ENCODE measurements at regions not wholly inside any gene's neighbourhood (a gene's known extent, or its start where the extent isn't known, plus 50 kb on each side); places are given as distances from the start of the nearest gene placed in this dataset.
"Not testable (repeated sequence)": the region's sequence is repeated elsewhere in the genome, so short reads cannot be mapped to it uniquely, and the experiment has no call there.

- Histone ChIP-seq H3K4me1 (ENCODE audit: control insufficient read depth in 5 of 5, insufficient read depth in 5 of 5, low read length in 5 of 5) (no peaks in the 10 kb centered on the region), H3K4me3 (ENCODE audit: low read depth in 1 of 5, low read length in 5 of 5) (no peak overlapping the region), H3K36me3 (ENCODE audit: control insufficient read depth in 5 of 5, insufficient read depth in 5 of 5, low read length in 5 of 5) (no peaks in the 10 kb centered on the region), H3K9me3 (ENCODE audit: control insufficient read depth in 5 of 5, low read length in 5 of 5) (no peaks in the 10 kb centered on the region), H3K27ac (ENCODE audit: low read depth, low read length) (no peak overlapping the region), H3K27me3 (ENCODE audit: control insufficient read depth in 5 of 5, insufficient read depth in 4 of 5, low read length in 5 of 5) (no peaks in the 10 kb centered on the region), H3K9ac (ENCODE audit: low read length in 5 of 5) (no peak overlapping the region)
Observed at GRCh38 chr13:105678072-105678471, 857.4 kb downstream of the EFNB2 start.

- Histone ChIP-seq H3K4me3 (ENCODE audit: low read depth in 1 of 5, low read length in 5 of 5) (no peak overlapping the region), H3K4me1 (ENCODE audit: control insufficient read depth in 5 of 5, insufficient read depth in 5 of 5, low read length in 5 of 5) (peaks cover 0 to 2% (median 0%) of the 10 kb centered on the region in 5 donors), H3K9me3 (ENCODE audit: control insufficient read depth in 5 of 5, low read length in 5 of 5) (no peaks in the 10 kb centered on the region), H3K9ac (ENCODE audit: low read length in 5 of 5) (no peak overlapping the region), H3K36me3 (ENCODE audit: control insufficient read depth in 5 of 5, insufficient read depth in 5 of 5, low read length in 5 of 5) (no peaks in the 10 kb centered on the region), H3K27me3 (ENCODE audit: control insufficient read depth in 5 of 5, insufficient read depth in 4 of 5, low read length in 5 of 5) (no peaks in the 10 kb centered on the region), H3K27ac (ENCODE audit: low read depth, low read length) (no peak overlapping the region)
Observed at GRCh38 chr13:105672881-105673280, 862.6 kb downstream of the EFNB2 start.

GRCh38 chr13:105671131-105671530 is 864.3 kb downstream of the EFNB2 start:
- H3K4me1 ChIP-seq (ENCODE audit: control insufficient read depth in 5 of 5, insufficient read depth in 5 of 5, low read length in 5 of 5); H3K36me3 ChIP-seq (ENCODE audit: control insufficient read depth in 5 of 5, insufficient read depth in 5 of 5, low read length in 5 of 5); H3K9me3 ChIP-seq (ENCODE audit: control insufficient read depth in 5 of 5, low read length in 5 of 5); H3K4me3 ChIP-seq (ENCODE audit: low read depth in 1 of 5, low read length in 5 of 5); H3K27me3 ChIP-seq (ENCODE audit: control insufficient read depth in 5 of 5, insufficient read depth in 4 of 5, low read length in 5 of 5); H3K9ac ChIP-seq (ENCODE audit: low read length in 5 of 5); H3K27ac ChIP-seq (ENCODE audit: low read depth, low read length): not testable (repeated sequence)

- no peak overlapping the region for H3K4me3 ChIP-seq (ENCODE audit: low read depth in 1 of 5, low read length in 5 of 5)
- no peak overlapping the region for H3K9ac ChIP-seq (ENCODE audit: low read length in 5 of 5)
- H3K4me1 ChIP-seq (ENCODE audit: control insufficient read depth in 5 of 5, insufficient read depth in 5 of 5, low read length in 5 of 5) = peaks cover 0 to 2% (median 0%) of the 10 kb centered on the region in 5 donors
- H3K9me3 ChIP-seq (ENCODE audit: control insufficient read depth in 5 of 5, low read length in 5 of 5) = no peaks in the 10 kb centered on the region
- no peaks in the 10 kb centered on the region for H3K27me3 ChIP-seq (ENCODE audit: control insufficient read depth in 5 of 5, insufficient read depth in 4 of 5, low read length in 5 of 5)
- H3K27ac ChIP-seq (ENCODE audit: low read depth, low read length) = no peak overlapping the region
- no peaks in the 10 kb centered on the region for H3K36me3 ChIP-seq (ENCODE audit: control insufficient read depth in 5 of 5, insufficient read depth in 5 of 5, low read length in 5 of 5)
Observed at GRCh38 chr13:105670179-105670990, 865.1 kb downstream of the EFNB2 start.

GRCh38 chr13:105665284-105665683 is 870.2 kb downstream of the EFNB2 start:
- H3K27me3 ChIP-seq (ENCODE audit: control insufficient read depth in 5 of 5, insufficient read depth in 4 of 5, low read length in 5 of 5) = no peaks in the 10 kb centered on the region
- no peak overlapping the region for H3K4me3 ChIP-seq (ENCODE audit: low read depth in 1 of 5, low read length in 5 of 5)
- H3K27ac ChIP-seq (ENCODE audit: low read depth, low read length) = no peak overlapping the region

GRCh38 chr13:105663182-105663581 is 872.3 kb downstream of the EFNB2 start:
- Histone ChIP-seq H3K4me3 (ENCODE audit: low read depth in 1 of 5, low read length in 5 of 5) (no peak overlapping the region), H3K9ac (ENCODE audit: low read length in 5 of 5) (no peak overlapping the region), H3K27me3 (ENCODE audit: control insufficient read depth in 5 of 5, insufficient read depth in 4 of 5, low read length in 5 of 5) (no peaks in the 10 kb centered on the region), H3K4me1 (ENCODE audit: control insufficient read depth in 5 of 5, insufficient read depth in 5 of 5, low read length in 5 of 5) (no peaks in the 10 kb centered on the region), H3K9me3 (ENCODE audit: control insufficient read depth in 5 of 5, low read length in 5 of 5) (no peaks in the 10 kb centered on the region), H3K27ac (ENCODE audit: low read depth, low read length) (no peak overlapping the region), H3K36me3 (ENCODE audit: control insufficient read depth in 5 of 5, insufficient read depth in 5 of 5, low read length in 5 of 5) (no peaks in the 10 kb centered on the region)

More at GRCh38 chr13:105665284-105665683, 870.2 kb downstream of the EFNB2 start:
- Histone ChIP-seq H3K9ac (ENCODE audit: low read length in 5 of 5) (no peak overlapping the region), H3K4me1 (ENCODE audit: control insufficient read depth in 5 of 5, insufficient read depth in 5 of 5, low read length in 5 of 5) (no peaks in the 10 kb centered on the region), H3K9me3 (ENCODE audit: control insufficient read depth in 5 of 5, low read length in 5 of 5) (no peaks in the 10 kb centered on the region), H3K36me3 (ENCODE audit: control insufficient read depth in 5 of 5, insufficient read depth in 5 of 5, low read length in 5 of 5) (no peaks in the 10 kb centered on the region)

GRCh38 chr13:105660561-105660960 is 874.9 kb downstream of the EFNB2 start:
- no peak overlapping the region for H3K27ac ChIP-seq (ENCODE audit: low read depth, low read length)
- no peaks in the 10 kb centered on the region for H3K36me3 ChIP-seq (ENCODE audit: control insufficient read depth in 5 of 5, insufficient read depth in 5 of 5, low read length in 5 of 5)
- no peak overlapping the region for H3K9ac ChIP-seq (ENCODE audit: low read length in 5 of 5)
- H3K9me3 ChIP-seq (ENCODE audit: control insufficient read depth in 5 of 5, low read length in 5 of 5) = no peaks in the 10 kb centered on the region
- H3K4me1 ChIP-seq (ENCODE audit: control insufficient read depth in 5 of 5, insufficient read depth in 5 of 5, low read length in 5 of 5) = no peaks in the 10 kb centered on the region
- no peaks in the 10 kb centered on the region for H3K27me3 ChIP-seq (ENCODE audit: control insufficient read depth in 5 of 5, insufficient read depth in 4 of 5, low read length in 5 of 5)
- no peak overlapping the region for H3K4me3 ChIP-seq (ENCODE audit: low read depth in 1 of 5, low read length in 5 of 5)

- Histone ChIP-seq H3K4me3 (ENCODE audit: low read depth in 1 of 5, low read length in 5 of 5) (no peak overlapping the region), H3K36me3 (ENCODE audit: control insufficient read depth in 5 of 5, insufficient read depth in 5 of 5, low read length in 5 of 5) (no peaks in the 10 kb centered on the region), H3K9ac (ENCODE audit: low read length in 5 of 5) (no peak overlapping the region), H3K27me3 (ENCODE audit: control insufficient read depth in 5 of 5, insufficient read depth in 4 of 5, low read length in 5 of 5) (no peaks in the 10 kb centered on the region), H3K9me3 (ENCODE audit: control insufficient read depth in 5 of 5, low read length in 5 of 5) (no peaks in the 10 kb centered on the region), H3K4me1 (ENCODE audit: control insufficient read depth in 5 of 5, insufficient read depth in 5 of 5, low read length in 5 of 5) (no peaks in the 10 kb centered on the region), H3K27ac (ENCODE audit: low read depth, low read length) (no peak overlapping the region)
Observed at GRCh38 chr13:105658431-105658830, 877.0 kb downstream of the EFNB2 start.

GRCh38 chr13:105655046-105655445 is 880.4 kb downstream of the EFNB2 start:
- Histone ChIP-seq H3K27me3 (ENCODE audit: control insufficient read depth in 5 of 5, insufficient read depth in 4 of 5, low read length in 5 of 5) (no peaks in the 10 kb centered on the region), H3K9ac (ENCODE audit: low read length in 5 of 5) (no peak overlapping the region), H3K4me1 (ENCODE audit: control insufficient read depth in 5 of 5, insufficient read depth in 5 of 5, low read length in 5 of 5) (no peaks in the 10 kb centered on the region), H3K36me3 (ENCODE audit: control insufficient read depth in 5 of 5, insufficient read depth in 5 of 5, low read length in 5 of 5) (no peaks in the 10 kb centered on the region), H3K9me3 (ENCODE audit: control insufficient read depth in 5 of 5, low read length in 5 of 5) (no peaks in the 10 kb centered on the region), H3K4me3 (ENCODE audit: low read depth in 1 of 5, low read length in 5 of 5) (no peak overlapping the region), H3K27ac (ENCODE audit: low read depth, low read length) (no peak overlapping the region)

GRCh38 chr13:105643966-105644365 is 891.5 kb downstream of the EFNB2 start:
- no peak overlapping the region for H3K27ac ChIP-seq (ENCODE audit: low read depth, low read length)
- no peak overlapping the region for H3K9ac ChIP-seq (ENCODE audit: low read length in 5 of 5)
- no peaks in the 10 kb centered on the region for H3K4me1 ChIP-seq (ENCODE audit: control insufficient read depth in 5 of 5, insufficient read depth in 5 of 5, low read length in 5 of 5)
- peaks cover 0 to 9% (median 6%) of the 10 kb centered on the region in 5 donors for H3K9me3 ChIP-seq (ENCODE audit: control insufficient read depth in 5 of 5, low read length in 5 of 5)
- H3K27me3 ChIP-seq (ENCODE audit: control insufficient read depth in 5 of 5, insufficient read depth in 4 of 5, low read length in 5 of 5) = no peaks in the 10 kb centered on the region
- H3K36me3 ChIP-seq (ENCODE audit: control insufficient read depth in 5 of 5, insufficient read depth in 5 of 5, low read length in 5 of 5) = no peaks in the 10 kb centered on the region
- H3K4me3 ChIP-seq (ENCODE audit: low read depth in 1 of 5, low read length in 5 of 5) = no peak overlapping the region

Data from subcutaneous abdominal adipose tissue (tissue), 5 donors.